HPDE6-E6E7 (cell line): ENCODE measurements at regions not wholly inside any gene's neighbourhood (a gene's known extent, or its start where the extent isn't known, plus 50 kb on each side); places are given as distances from the start of the nearest gene placed in this dataset.
"Not testable (repeated sequence)": the region's sequence is repeated elsewhere in the genome, so short reads cannot be mapped to it uniquely, and the experiment has no call there.

Source experiments
- DNase-seq: peaks from one replicate; pipeline ENCODE4 v3.0.0; 2011; ENCODE audit warnings: missing footprints; ENCODE audit errors: extremely low spot score

GRCh38 chr6:66326228-66326627, 619.2 kb upstream of the EYS start:
- DNase-seq, result no peak

GRCh38 chr6:66321017-66321416, 614.0 kb upstream of the EYS start:
- no peak for DNase-seq

- DNase-seq, result no peak
These were observed 600.5 kb upstream of the EYS start for GRCh38 chr6:66307490-66307889.

GRCh38 chr6:66291905-66292304, 584.9 kb upstream of the EYS start:
- no peak for DNase-seq

- DNase-seq, result no peak
These were observed 582.9 kb upstream of the EYS start for GRCh38 chr6:66289889-66290288.

- DNase-seq, result no peak
These were observed 571.1 kb upstream of the EYS start for GRCh38 chr6:66278115-66278514.

GRCh38 chr6:66277400-66277799, 570.4 kb upstream of the EYS start:
- DNase-seq, result no peak

GRCh38 chr6:66265737-66266136, 558.7 kb upstream of the EYS start:
- no peak for DNase-seq

GRCh38 chr6:66264376-66264775, 557.4 kb upstream of the EYS start:
- no peak for DNase-seq

GRCh38 chr6:66258731-66259487, 551.9 kb upstream of the EYS start:
- DNase-seq, result not testable (repeated sequence)

- no peak for DNase-seq
These were observed 538.2 kb upstream of the EYS start for GRCh38 chr6:66245231-66245630.

- no peak for DNase-seq
These were observed 531.8 kb upstream of the EYS start for GRCh38 chr6:66238851-66239250.

GRCh38 chr6:66232890-66233289, 525.9 kb upstream of the EYS start:
- DNase-seq, result no peak

GRCh38 chr6:66230591-66230990, 523.6 kb upstream of the EYS start:
- DNase-seq, result no peak

GRCh38 chr6:66226109-66226508, 519.1 kb upstream of the EYS start:
- DNase-seq, result no peak

GRCh38 chr6:66210964-66211363, 503.9 kb upstream of the EYS start:
- no peak for DNase-seq

GRCh38 chr6:66200390-66200789, 493.4 kb upstream of the EYS start:
- no peak for DNase-seq

GRCh38 chr6:66199171-66199570, 492.1 kb upstream of the EYS start:
- DNase-seq, result no peak

- no peak for DNase-seq
These were observed 491.1 kb upstream of the EYS start for GRCh38 chr6:66198062-66198624.

GRCh38 chr6:66190858-66191257, 483.8 kb upstream of the EYS start:
- DNase-seq, result no peak

GRCh38 chr6:66189915-66190314, 482.9 kb upstream of the EYS start:
- DNase-seq, result no peak

- DNase-seq, result no peak
These were observed 479.7 kb upstream of the EYS start for GRCh38 chr6:66186756-66187155.

GRCh38 chr6:66184091-66184490, 477.1 kb upstream of the EYS start:
- no peak for DNase-seq

GRCh38 chr6:66179361-66179760, 472.3 kb upstream of the EYS start:
- DNase-seq, result no peak
